ENCODE measurements at regions not wholly inside any gene's neighbourhood (a gene's known extent, or its start where the extent isn't known, plus 50 kb on each side); places are given as distances from the start of the nearest gene placed in this dataset.

DNA sequence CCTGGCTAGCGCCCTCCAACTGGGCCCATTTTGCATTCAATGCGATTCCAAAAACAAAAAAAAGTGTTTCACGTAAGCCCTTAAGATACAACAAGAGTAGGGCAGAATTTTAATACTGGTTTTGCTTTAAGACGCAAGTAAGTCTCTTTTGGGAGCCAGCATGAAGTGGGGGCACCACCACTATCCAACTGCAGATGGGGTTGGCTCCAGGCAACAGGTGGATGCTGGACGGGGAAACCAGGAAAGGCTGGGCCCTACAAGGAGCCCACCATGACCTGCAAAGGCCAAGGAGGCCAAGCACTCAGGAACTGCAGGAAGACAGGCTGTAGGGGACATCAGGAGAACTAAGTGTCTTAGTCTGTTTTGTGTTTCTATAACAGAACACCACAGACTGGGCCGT is 86.5 kb upstream of the INSIG1 start:
- Mint-ChIP-seq H3K4me1 (peaks cover 7 to 20% of the 10 kb centered on the region in 2 donors), H3K36me3 (no peaks in the 10 kb centered on the region), H3K27me3 (ENCODE audit: low read depth in 2 of 2) (peaks cover 0 to 10% of the 10 kb centered on the region in 2 donors), H3K9me3 (peaks cover 0 to 3% of the 10 kb centered on the region in 2 donors), H3K4me3 (no peak overlapping the region), H3K27ac (no peak overlapping the region)
- WGBS (ENCODE audit: insufficient coverage) = 91% methylated on average over 6 of the region's 6 CpGs
- no peak for ATAC-seq
- Histone ChIP-seq H3K4me3 (ENCODE audit: low read length) (no peak overlapping the region), H3K9me3 (ENCODE audit: control insufficient read depth, insufficient read depth, low read length) (no peaks in the 10 kb centered on the region), H3K36me3 (ENCODE audit: control insufficient read depth, insufficient read depth, low read length) (no peaks in the 10 kb centered on the region), H3K27me3 (ENCODE audit: control insufficient read depth, insufficient read depth, low read length) (no peaks in the 10 kb centered on the region), H3K4me1 (ENCODE audit: control insufficient read depth, insufficient read depth, low read length) (peaks cover 10% of the 10 kb centered on the region), H3K27ac (ENCODE audit: low read length) (no peak overlapping the region)
- no peak for DNase-seq
- intact Hi-C loops (cut with micrococcal nuclease) = no loop called here
- TF ChIP-seq, protein P1, sequence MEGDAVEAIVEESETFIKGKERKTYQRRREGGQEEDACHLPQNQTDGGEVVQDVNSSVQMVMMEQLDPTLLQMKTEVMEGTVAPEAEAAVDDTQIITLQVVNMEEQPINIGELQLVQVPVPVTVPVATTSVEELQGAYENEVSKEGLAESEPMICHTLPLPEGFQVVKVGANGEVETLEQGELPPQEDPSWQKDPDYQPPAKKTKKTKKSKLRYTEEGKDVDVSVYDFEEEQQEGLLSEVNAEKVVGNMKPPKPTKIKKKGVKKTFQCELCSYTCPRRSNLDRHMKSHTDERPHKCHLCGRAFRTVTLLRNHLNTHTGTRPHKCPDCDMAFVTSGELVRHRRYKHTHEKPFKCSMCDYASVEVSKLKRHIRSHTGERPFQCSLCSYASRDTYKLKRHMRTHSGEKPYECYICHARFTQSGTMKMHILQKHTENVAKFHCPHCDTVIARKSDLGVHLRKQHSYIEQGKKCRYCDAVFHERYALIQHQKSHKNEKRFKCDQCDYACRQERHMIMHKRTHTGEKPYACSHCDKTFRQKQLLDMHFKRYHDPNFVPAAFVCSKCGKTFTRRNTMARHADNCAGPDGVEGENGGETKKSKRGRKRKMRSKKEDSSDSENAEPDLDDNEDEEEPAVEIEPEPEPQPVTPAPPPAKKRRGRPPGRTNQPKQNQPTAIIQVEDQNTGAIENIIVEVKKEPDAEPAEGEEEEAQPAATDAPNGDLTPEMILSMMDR (IDR thresholded peaks at IDR 0.05) = no peak

DNA sequence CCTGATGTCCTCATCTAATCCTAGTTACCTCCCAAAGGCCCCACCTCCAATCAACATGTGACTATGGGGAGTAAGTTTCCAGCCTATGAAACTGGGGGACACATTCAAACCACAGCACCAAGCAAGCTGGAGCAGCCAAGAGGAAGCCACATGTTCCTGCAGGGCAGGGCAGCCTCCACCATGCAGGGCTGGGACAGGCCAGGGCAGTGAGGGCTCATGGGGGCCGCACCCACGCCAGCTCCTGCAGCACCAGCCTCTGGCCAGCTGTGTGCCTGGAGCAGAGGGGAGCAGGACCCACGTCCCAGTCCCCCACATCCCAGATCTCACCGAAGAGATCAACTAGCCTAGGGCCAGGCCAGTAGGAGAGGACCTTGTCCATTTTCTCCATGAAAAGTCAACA is 85.9 kb upstream of the INSIG1 start:
- Histone ChIP-seq H3K4me1 (ENCODE audit: control insufficient read depth, insufficient read depth, low read length) (peaks cover 4% of the 10 kb centered on the region), H3K27ac (ENCODE audit: low read length) (no peak overlapping the region), H3K4me3 (ENCODE audit: low read length) (no peak overlapping the region), H3K27me3 (ENCODE audit: control insufficient read depth, insufficient read depth, low read length) (no peaks in the 10 kb centered on the region), H3K36me3 (ENCODE audit: control insufficient read depth, insufficient read depth, low read length) (no peaks in the 10 kb centered on the region), H3K9me3 (ENCODE audit: control insufficient read depth, insufficient read depth, low read length) (no peaks in the 10 kb centered on the region)
- no peak for DNase-seq
- 89% methylated on average over 4 of the region's 4 CpGs for WGBS (ENCODE audit: insufficient coverage)
- H3K36me3 Mint-ChIP-seq = no peaks in the 10 kb centered on the region
- intact Hi-C loops (cut with micrococcal nuclease) = no loop called here
- no peak overlapping the region for H3K27ac Mint-ChIP-seq
- H3K4me3 Mint-ChIP-seq = no peak overlapping the region
- no peak for ATAC-seq
- peaks cover 2 to 15% of the 10 kb centered on the region in 2 donors for H3K4me1 Mint-ChIP-seq
- H3K9me3 Mint-ChIP-seq = peaks cover 0 to 3% of the 10 kb centered on the region in 2 donors
- TF ChIP-seq, protein P1 (IDR thresholded peaks at IDR 0.05) = no peak
- peaks cover 0 to 10% of the 10 kb centered on the region in 2 donors for H3K27me3 Mint-ChIP-seq (ENCODE audit: low read depth in 2 of 2)

DNA sequence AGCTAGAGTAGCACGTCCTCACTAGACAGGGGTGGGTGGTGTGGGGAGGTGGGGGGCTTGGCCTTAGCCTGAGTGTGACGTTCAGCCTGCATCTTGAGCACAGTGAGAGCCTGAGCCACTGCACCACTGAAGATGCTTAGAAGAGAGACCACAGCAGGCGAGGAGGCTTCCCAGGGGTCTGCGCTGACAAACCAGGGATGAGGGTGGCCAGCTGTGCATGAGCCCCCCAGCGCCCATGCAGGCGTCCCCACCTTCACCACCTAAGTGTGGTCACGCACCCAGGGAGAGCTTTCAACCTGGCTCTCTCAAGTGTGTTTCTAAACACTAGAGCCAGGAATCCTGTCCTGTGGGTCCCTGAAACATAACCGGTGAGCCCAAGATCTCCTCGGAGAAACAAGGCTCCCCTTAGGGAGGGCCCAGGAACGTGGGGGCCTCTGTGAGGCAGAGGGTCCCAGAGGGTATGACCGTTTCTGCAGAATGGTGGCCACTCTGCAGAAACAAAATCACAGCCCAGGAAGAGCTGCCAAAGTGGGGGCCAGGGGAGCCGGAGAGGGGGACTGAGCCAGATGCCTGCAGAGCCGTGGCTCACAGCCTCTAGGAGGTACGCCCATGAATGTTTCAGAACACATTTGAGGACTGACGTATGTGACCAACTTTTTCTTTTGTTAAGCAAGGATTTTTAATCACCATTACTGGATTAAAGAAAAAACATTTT is 85.2 kb upstream of the INSIG1 start:
- 92% methylated on average over 15 of the region's 15 CpGs for WGBS (ENCODE audit: insufficient coverage)
- no peak overlapping the region for H3K4me3 Mint-ChIP-seq
- no peaks in the 10 kb centered on the region for H3K36me3 Mint-ChIP-seq
- no peak overlapping the region for H3K4me3 ChIP-seq (ENCODE audit: low read length)
- H3K4me1 ChIP-seq (ENCODE audit: control insufficient read depth, insufficient read depth, low read length) = no peaks in the 10 kb centered on the region
- intact Hi-C loops (cut with micrococcal nuclease) = no loop called here
- no peak overlapping the region for H3K27ac Mint-ChIP-seq
- H3K27me3 Mint-ChIP-seq (ENCODE audit: low read depth in 2 of 2) = peaks cover 0 to 8% of the 10 kb centered on the region in 2 donors
- H3K36me3 ChIP-seq (ENCODE audit: control insufficient read depth, insufficient read depth, low read length) = no peaks in the 10 kb centered on the region
- DNase-seq (no peak), ATAC-seq (no peak)
- peaks cover 0 to under 1% of the 10 kb centered on the region in 2 donors for H3K9me3 Mint-ChIP-seq
- H3K9me3 ChIP-seq (ENCODE audit: control insufficient read depth, insufficient read depth, low read length) = no peaks in the 10 kb centered on the region
- no peak overlapping the region for H3K27ac ChIP-seq (ENCODE audit: low read length)
- TF ChIP-seq, protein P1 (IDR thresholded peaks at IDR 0.05) = no peak
- no peaks in the 10 kb centered on the region for H3K27me3 ChIP-seq (ENCODE audit: control insufficient read depth, insufficient read depth, low read length)
- H3K4me1 Mint-ChIP-seq = peaks cover 0 to 8% of the 10 kb centered on the region in 2 donors

DNA sequence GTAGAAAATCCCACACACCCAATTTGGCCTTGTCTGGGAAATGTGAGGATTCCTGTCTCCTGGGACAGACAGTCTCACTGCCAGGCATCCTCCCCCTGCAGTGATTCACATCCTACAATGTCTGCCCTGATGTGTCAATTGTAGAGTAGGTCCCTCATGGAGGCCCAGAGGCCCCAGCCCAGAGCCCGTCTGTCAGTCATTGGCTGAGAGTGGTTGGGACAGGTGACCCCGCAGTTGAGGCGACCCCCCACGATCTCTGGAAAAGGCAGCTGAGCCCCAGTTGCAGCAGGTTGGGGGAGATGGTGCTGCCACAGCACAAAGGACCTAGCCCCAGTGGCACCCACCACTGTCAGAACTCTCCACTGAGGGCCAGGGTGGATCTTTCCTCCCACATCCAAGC is 84.3 kb upstream of the INSIG1 start:
- H3K4me3 Mint-ChIP-seq = no peak overlapping the region
- Histone ChIP-seq H3K4me1 (ENCODE audit: control insufficient read depth, insufficient read depth, low read length) (no peaks in the 10 kb centered on the region), H3K27ac (ENCODE audit: low read length) (no peak overlapping the region), H3K36me3 (ENCODE audit: control insufficient read depth, insufficient read depth, low read length) (no peaks in the 10 kb centered on the region), H3K9me3 (ENCODE audit: control insufficient read depth, insufficient read depth, low read length) (no peaks in the 10 kb centered on the region), H3K4me3 (ENCODE audit: low read length) (no peak overlapping the region), H3K27me3 (ENCODE audit: control insufficient read depth, insufficient read depth, low read length) (no peaks in the 10 kb centered on the region)
- no peaks in the 10 kb centered on the region for H3K9me3 Mint-ChIP-seq
- no peak overlapping the region for H3K27ac Mint-ChIP-seq
- DNase-seq = no peak
- WGBS (ENCODE audit: insufficient coverage) = 79% methylated on average over 4 of the region's 4 CpGs
- ATAC-seq = no peak
- peaks cover 0 to 7% of the 10 kb centered on the region in 2 donors for H3K27me3 Mint-ChIP-seq (ENCODE audit: low read depth in 2 of 2)
- TF ChIP-seq, protein P1 (IDR thresholded peaks at IDR 0.05) = no peak
- intact Hi-C loops (cut with micrococcal nuclease) = no loop called here
- no peaks in the 10 kb centered on the region for H3K4me1 Mint-ChIP-seq
- no peaks in the 10 kb centered on the region for H3K36me3 Mint-ChIP-seq

All from natural killer cell (primary cell).